ACC112 (cell line): ENCODE measurements at regions not wholly inside any gene's neighbourhood (a gene's known extent, or its start where the extent isn't known, plus 50 kb on each side); places are given as distances from the start of the nearest gene placed in this dataset.

ENCODE experiments used
- H2AFZ ChIP-seq: fragments of 200-600 bp; sonication (generic); one replicate; pipeline ENCODE4 v1.6.0; 2017; ENCODE audit warnings: antibody characterized with exemption, low read length; ENCODE audit not compliant: unreplicated experiment
- H3K27ac ChIP-seq: fragments of 200-600 bp; sonication (generic); 2 replicates; pipeline ENCODE4 v1.5.1; 2014; ENCODE audit warnings: low read depth, mild to moderate bottlenecking, antibody characterized with exemption, low read length, moderate library complexity
- H3K27me3 ChIP-seq: fragments of 200-600 bp; sonication (generic); 2 replicates; pipeline ENCODE4 v1.6.1; 2014; ENCODE audit warnings: mild to moderate bottlenecking, antibody characterized with exemption, low read length, moderate library complexity, mixed read lengths; ENCODE audit not compliant: insufficient read depth
- H3K36me3 ChIP-seq: fragments of 200-600 bp; sonication (generic); 2 replicates; pipeline ENCODE4 v1.6.1; 2016; ENCODE audit warnings: mild to moderate bottlenecking, antibody characterized with exemption, low read length, moderate library complexity, mixed read lengths; ENCODE audit not compliant: insufficient read depth
- H3K4me1 ChIP-seq: fragments of 200-600 bp; sonication (generic); one replicate; pipeline ENCODE4 v1.6.1; 2016; ENCODE audit warnings: low read length, mixed read lengths; ENCODE audit not compliant: insufficient read depth, unreplicated experiment, control insufficient read depth
- H3K4me3 ChIP-seq: fragments of 200-600 bp; sonication (generic); 2 replicates; pipeline ENCODE4 v1.5.1; 2014; ENCODE audit warnings: mild to moderate bottlenecking, low read depth, low read length
- H3K79me2 ChIP-seq: fragments of 200-600 bp; sonication (generic); one replicate; pipeline ENCODE4 v1.6.0; 2016; ENCODE audit warnings: low read length; ENCODE audit not compliant: control insufficient read depth, unreplicated experiment, insufficient read depth

GRCh38 chr5:73384861-73385260, 63.7 kb downstream of the FOXD1 start:
- H3K79me2 ChIP-seq: no peaks in the 10 kb centered on the region
- H3K4me3 ChIP-seq: no peak overlapping the region
- H3K27me3 ChIP-seq: peaks cover 7% of the 10 kb centered on the region; the same call in 1 of the 2 replicates
- no peak overlapping the region for H3K27ac ChIP-seq
- H3K36me3 ChIP-seq: 0 out of 2 replicates have a peak, but pooled peaks cover 4% of the 10 kb centered on the region
- no peak overlapping the region for H2AFZ ChIP-seq
- H3K4me1 ChIP-seq: peaks cover 4% of the 10 kb centered on the region

- Histone ChIP-seq H3K27me3 (peaks cover 7% of the 10 kb centered on the region; the same call in 1 of the 2 replicates), H2AFZ (no peak overlapping the region), H3K36me3 (0 out of 2 replicates have a peak, but pooled peaks cover 4% of the 10 kb centered on the region), H3K4me1 (peaks cover 5% of the 10 kb centered on the region), H3K79me2 (no peaks in the 10 kb centered on the region), H3K27ac (no peak overlapping the region), H3K4me3 (no peak overlapping the region)
These were observed 66.2 kb downstream of the FOXD1 start for GRCh38 chr5:73382401-73382740.

DNA sequence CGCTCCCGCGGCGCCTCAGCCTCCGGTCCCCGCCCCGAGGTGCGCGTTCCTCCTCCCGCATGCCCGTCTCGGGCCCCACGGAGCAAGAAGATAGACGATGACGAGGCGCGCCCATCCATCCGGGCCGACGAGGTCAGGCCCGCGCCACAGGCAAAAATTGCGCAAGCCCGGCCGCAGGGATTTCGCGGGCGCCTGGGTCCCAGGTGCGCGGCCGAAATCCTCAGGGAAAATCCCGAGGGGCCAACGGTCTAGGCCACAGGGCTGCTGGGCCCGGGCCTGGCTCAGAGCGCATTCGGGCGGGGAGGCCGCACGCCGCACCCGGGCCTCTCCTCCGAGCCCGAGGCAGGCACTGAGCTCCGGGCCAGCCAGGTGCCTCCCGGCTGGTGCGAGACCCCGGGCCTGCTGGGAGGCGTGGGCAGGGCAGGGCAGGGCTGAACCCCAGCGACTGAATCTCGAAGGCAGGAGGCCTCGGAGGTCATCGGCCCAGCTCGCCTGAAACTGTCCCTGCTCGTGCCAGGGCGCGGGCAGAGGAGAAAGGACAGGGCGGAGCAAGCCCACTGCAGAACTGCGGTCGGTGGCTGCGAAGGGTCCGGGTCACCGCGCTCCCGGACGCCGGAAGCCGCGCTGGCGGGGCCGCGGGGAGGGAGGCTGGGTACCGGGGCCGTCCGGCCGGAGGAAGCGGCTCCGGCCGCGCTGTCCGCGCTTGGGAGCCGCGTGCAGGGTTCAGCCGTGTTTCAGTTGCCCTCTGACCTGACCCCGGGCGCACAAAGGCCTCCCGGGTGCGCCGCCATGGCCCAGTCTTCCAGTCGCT, 66.8 kb downstream of the FOXD1 start:
- no peaks in the 10 kb centered on the region for H3K79me2 ChIP-seq
- H3K36me3 ChIP-seq: 0 out of 2 replicates have a peak, but pooled peaks cover 4% of the 10 kb centered on the region
- peaks cover 7% of the 10 kb centered on the region; the same call in 1 of the 2 replicates for H3K27me3 ChIP-seq
- no peak overlapping the region for H2AFZ ChIP-seq
- no peak overlapping the region for H3K4me3 ChIP-seq
- peaks cover 10% of the 10 kb centered on the region for H3K4me1 ChIP-seq
- H3K27ac ChIP-seq: no peak overlapping the region

GRCh38 chr5:73380710-73381589, 67.6 kb downstream of the FOXD1 start:
- no peak overlapping the region for H3K27ac ChIP-seq
- H3K4me1 ChIP-seq: peaks cover 18% of the 10 kb centered on the region
- H3K4me3 ChIP-seq: no peak overlapping the region
- H3K79me2 ChIP-seq: no peaks in the 10 kb centered on the region
- H2AFZ ChIP-seq: no peak overlapping the region
- H3K36me3 ChIP-seq: 0 out of 2 replicates have a peak, but pooled peaks cover 4% of the 10 kb centered on the region
- peaks cover 7% of the 10 kb centered on the region; the same call in 1 of the 2 replicates for H3K27me3 ChIP-seq

GRCh38 chr5:73380041-73380440, 68.5 kb downstream of the FOXD1 start:
- H3K79me2 ChIP-seq: no peaks in the 10 kb centered on the region
- 0 out of 2 replicates have a peak, but pooled peaks cover 2% of the 10 kb centered on the region for H3K36me3 ChIP-seq
- H3K27ac ChIP-seq: no peak overlapping the region
- no peak overlapping the region for H3K4me3 ChIP-seq
- peaks cover 7% of the 10 kb centered on the region; the same call in 1 of the 2 replicates for H3K27me3 ChIP-seq
- peaks cover 25% of the 10 kb centered on the region for H3K4me1 ChIP-seq
- no peak overlapping the region for H2AFZ ChIP-seq

DNA sequence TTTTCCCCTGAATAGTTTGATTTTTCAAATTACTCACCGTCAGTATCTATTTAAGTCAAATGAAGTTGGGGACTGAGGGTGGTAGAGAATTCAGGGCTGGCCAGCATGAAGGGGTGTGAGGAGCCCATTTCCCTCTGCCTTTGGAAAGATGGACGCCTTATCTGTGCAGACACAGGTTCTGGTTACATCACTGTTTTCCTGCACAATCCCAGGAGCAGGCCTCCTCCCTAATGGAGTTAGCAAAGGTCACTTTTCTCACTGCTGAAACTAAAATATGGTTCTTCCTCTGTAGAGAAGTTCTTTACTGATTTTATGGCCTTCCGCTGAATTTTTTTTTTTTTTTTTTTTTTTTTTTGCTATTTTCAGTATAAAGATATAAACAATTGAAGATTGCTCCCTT, 69.1 kb downstream of the FOXD1 start:
- Histone ChIP-seq H2AFZ (no peak overlapping the region), H3K79me2 (no peaks in the 10 kb centered on the region), H3K27ac (no peak overlapping the region), H3K4me1 (peaks cover 31% of the 10 kb centered on the region), H3K4me3 (no peak overlapping the region), H3K27me3 (peaks cover 7% of the 10 kb centered on the region; the same call in 1 of the 2 replicates), H3K36me3 (no peaks in the 10 kb centered on the region)

- Histone ChIP-seq H2AFZ (no peak overlapping the region), H3K27ac (no peak overlapping the region), H3K79me2 (no peaks in the 10 kb centered on the region), H3K27me3 (peaks cover 7% of the 10 kb centered on the region; the same call in 1 of the 2 replicates), H3K4me1 (peaks cover 38% of the 10 kb centered on the region), H3K4me3 (no peak overlapping the region), H3K36me3 (no peaks in the 10 kb centered on the region)
These were observed 69.8 kb downstream of the FOXD1 start for GRCh38 chr5:73378765-73379164.

DNA sequence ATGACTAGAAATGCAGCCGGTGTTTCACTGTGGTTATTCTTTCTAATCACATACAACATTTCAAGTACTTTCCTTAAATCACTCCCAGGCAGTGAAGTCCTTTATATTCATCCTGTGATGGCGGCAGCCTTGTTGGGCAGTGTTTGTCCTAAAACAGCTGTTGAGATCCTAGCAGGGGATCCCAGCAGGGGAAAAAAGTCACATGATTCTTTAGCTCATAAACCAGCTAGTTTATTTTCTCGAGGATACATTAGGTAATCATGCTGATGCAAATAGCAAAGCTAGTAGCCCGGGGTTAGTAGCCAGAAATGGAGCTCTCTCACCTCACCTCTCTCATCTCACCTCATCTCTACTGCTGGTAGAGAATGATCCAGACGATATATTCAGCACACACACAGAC, 70.5 kb downstream of the FOXD1 start:
- Histone ChIP-seq H3K27me3 (peaks cover 7% of the 10 kb centered on the region; the same call in 1 of the 2 replicates), H3K4me3 (no peak overlapping the region), H3K79me2 (no peaks in the 10 kb centered on the region), H3K4me1 (peaks cover 38% of the 10 kb centered on the region), H3K27ac (no peak overlapping the region), H3K36me3 (no peaks in the 10 kb centered on the region), H2AFZ (peak overlapping the region; percentile 11)

DNA sequence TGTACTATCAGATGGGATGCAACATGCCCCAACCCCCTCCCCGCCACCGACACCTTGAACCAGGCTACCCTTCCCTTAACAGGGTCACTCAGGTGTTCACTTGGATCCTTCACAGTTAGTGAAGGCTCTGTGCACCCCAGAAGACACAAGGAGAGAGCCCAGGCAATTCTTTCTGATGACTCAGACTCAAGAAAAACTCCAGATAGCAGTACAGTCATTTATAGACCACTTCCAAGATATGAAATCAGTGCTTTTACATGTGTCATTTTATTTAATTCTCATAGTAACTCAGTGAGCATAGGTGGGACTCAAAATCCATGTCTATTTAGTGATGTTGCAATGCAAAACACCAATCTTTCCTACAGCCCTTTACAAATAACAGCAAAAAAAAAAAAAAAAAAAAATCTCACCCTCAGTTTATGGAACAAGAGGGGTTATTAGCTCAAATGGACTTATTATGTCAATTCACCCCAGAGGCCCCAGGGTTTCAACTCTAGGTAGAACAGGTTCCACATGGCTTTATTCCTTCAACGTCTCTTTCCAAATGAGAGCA, 71.9 kb downstream of the FOXD1 start:
- peaks cover 46% of the 10 kb centered on the region for H3K4me1 ChIP-seq
- H3K79me2 ChIP-seq: no peaks in the 10 kb centered on the region
- H3K27me3 ChIP-seq: peaks cover 3% of the 10 kb centered on the region; the same call in 1 of the 2 replicates
- H2AFZ ChIP-seq: no peak overlapping the region
- no peaks in the 10 kb centered on the region for H3K36me3 ChIP-seq
- H3K4me3 ChIP-seq: no peak overlapping the region
- 0 out of 2 replicates have a peak overlapping the region, but pooled peaks have one; percentile 36 for H3K27ac ChIP-seq

DNA sequence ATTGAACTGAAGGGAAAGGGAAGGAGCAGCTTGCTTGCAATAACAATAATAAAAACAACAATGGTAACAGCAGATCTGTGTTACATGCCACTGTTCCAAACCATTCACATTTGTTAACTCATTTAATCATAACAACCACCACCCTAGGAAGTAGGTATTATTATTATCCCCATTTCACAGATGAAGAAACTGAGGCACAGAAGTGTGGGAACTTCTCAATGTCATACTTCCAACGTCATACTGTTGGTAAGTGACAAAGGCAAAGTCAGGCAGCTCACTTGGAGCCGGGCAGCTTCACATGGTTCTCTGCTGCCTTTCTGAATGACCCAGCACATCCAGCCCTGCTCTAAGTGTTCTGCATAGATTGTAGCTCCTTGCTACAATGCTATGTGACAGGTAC, 72.6 kb downstream of the FOXD1 start:
- H2AFZ ChIP-seq: no peak overlapping the region
- no peaks in the 10 kb centered on the region for H3K27me3 ChIP-seq
- no peaks in the 10 kb centered on the region for H3K36me3 ChIP-seq
- no peaks in the 10 kb centered on the region for H3K79me2 ChIP-seq
- H3K4me3 ChIP-seq: no peak overlapping the region
- peaks cover 50% of the 10 kb centered on the region for H3K4me1 ChIP-seq
- H3K27ac ChIP-seq: no peak overlapping the region
